WTC11 (cell line): ENCODE measurements at regions not wholly inside any gene's neighbourhood (a gene's known extent, or its start where the extent isn't known, plus 50 kb on each side); places are given as distances from the start of the nearest gene placed in this dataset.

Experiments used
- ATAC-seq: fragments of 200-7000 bp; cut with Tn5 transposase; 2 replicates; pipeline ENCODE4 v1.10.0; 2021; ENCODE audit warnings: mild to moderate bottlenecking, moderate library complexity
- CTCF ChIA-PET: fragments of 300-600 bp; sonication (Branson Sonifier 250); formaldehyde crosslinking; loops from one replicate; lab custom pipeline; 2021; ENCODE audit warnings: antibody characterized with exemption; lab: Charles Lee
- POLR2A ChIA-PET: fragments of 350-600 bp; sonication (Branson Sonifier 250); formaldehyde crosslinking; loops from one replicate; lab custom pipeline; 2021; ENCODE audit warnings: antibody characterized with exemption; lab: Charles Lee
- DNase-seq: peaks from one replicate; pipeline ENCODE4 v3.0.0; 2021; ENCODE audit warnings: low spot score
- H3K27ac Mint-ChIP-seq: 2 replicates; pipeline ENCODE4 v1.8.0; 2021; ENCODE audit warnings: mixed read lengths
- H3K27me3 Mint-ChIP-seq: 2 replicates; pipeline ENCODE4 v1.8.0; 2021; ENCODE audit warnings: low read depth, mild to moderate bottlenecking, moderate library complexity, mixed read lengths
- H3K36me3 Mint-ChIP-seq: 2 replicates; pipeline ENCODE4 v1.8.0; 2021; ENCODE audit warnings: mixed read lengths
- H3K4me1 Mint-ChIP-seq: 2 replicates; pipeline ENCODE4 v1.8.0; 2022; ENCODE audit warnings: mixed read lengths
- H3K4me3 Mint-ChIP-seq: 2 replicates; pipeline ENCODE4 v1.8.0; 2021; ENCODE audit warnings: mild to moderate bottlenecking, moderate library complexity, mixed read lengths
- H3K9me3 Mint-ChIP-seq: 2 replicates; pipeline ENCODE4 v1.8.0; 2021; ENCODE audit warnings: mixed read lengths
- ARID4B ChIP-seq: sonication (generic); formaldehyde crosslinking; IDR thresholded peaks from 2 replicates; pipeline ENCODE4 v1.8.0; 2023; ENCODE audit warnings: missing genetic modification reagents, mild to moderate bottlenecking, borderline replicate concordance
- ATF1 ChIP-seq: sonication (generic); formaldehyde crosslinking; IDR thresholded peaks from 2 replicates; pipeline ENCODE4 v1.8.1; 2023; ENCODE audit warnings: mild to moderate bottlenecking, moderate library complexity, missing genetic modification reagents
- CBFB ChIP-seq: sonication (generic); formaldehyde crosslinking; IDR thresholded peaks from 2 replicates; pipeline ENCODE4 v1.8.1; 2022; ENCODE audit warnings: mild to moderate bottlenecking, low read depth, missing genetic modification reagents
- CREB1 ChIP-seq: sonication (generic); formaldehyde crosslinking; IDR thresholded peaks from 2 replicates; pipeline ENCODE4 v1.8.0; 2023; ENCODE audit warnings: mild to moderate bottlenecking, missing genetic modification reagents
- ETV6 ChIP-seq: sonication (generic); formaldehyde crosslinking; IDR thresholded peaks from 2 replicates; pipeline ENCODE4 v1.8.1; 2022; ENCODE audit warnings: mild to moderate bottlenecking, missing genetic modification reagents
- FOXP1 ChIP-seq: sonication (generic); formaldehyde crosslinking; IDR thresholded peaks from 2 replicates; pipeline ENCODE4 v1.8.0; 2022; ENCODE audit warnings: missing genetic modification reagents, mild to moderate bottlenecking, moderate library complexity, borderline replicate concordance
- HMGA2 ChIP-seq: fragments of 250-450 bp; sonication (Bioruptor Pico); IDR thresholded peaks from 2 replicates; pipeline ENCODE4 v1.4.0; 2021; ENCODE audit warnings: mild to moderate bottlenecking, moderate library complexity
- HMGXB4 ChIP-seq: sonication (generic); formaldehyde crosslinking; IDR thresholded peaks from 2 replicates; pipeline ENCODE4 v1.8.1; 2023; ENCODE audit warnings: mild to moderate bottlenecking, moderate library complexity, missing genetic modification reagents
- NFATC4 ChIP-seq: fragments of 250-450 bp; sonication (Bioruptor Pico); IDR thresholded peaks from 2 replicates; pipeline ENCODE4 v1.9.0; 2021; ENCODE audit warnings: mild to moderate bottlenecking
- NFYB ChIP-seq: sonication (generic); formaldehyde crosslinking; conservative IDR thresholded peaks from 2 replicates; pipeline ENCODE4 v1.8.0; 2022; ENCODE audit warnings: low read depth, missing genetic modification reagents
- PREB ChIP-seq: sonication (generic); formaldehyde crosslinking; IDR thresholded peaks from 2 replicates; pipeline ENCODE4 v1.8.1; 2022; ENCODE audit warnings: mild to moderate bottlenecking, missing genetic modification reagents, moderate library complexity, borderline replicate concordance
- RELA ChIP-seq: sonication (generic); formaldehyde crosslinking; IDR thresholded peaks from 2 replicates; pipeline ENCODE4 v1.8.1; 2022; ENCODE audit warnings: missing genetic modification reagents, mild to moderate bottlenecking, borderline replicate concordance
- TP53 ChIP-seq: sonication (generic); formaldehyde crosslinking; IDR thresholded peaks from 2 replicates; pipeline ENCODE4 v1.8.1; 2023; ENCODE audit warnings: mild to moderate bottlenecking, missing genetic modification reagents
- USF1 ChIP-seq: sonication (generic); formaldehyde crosslinking; IDR thresholded peaks from 2 replicates; pipeline ENCODE4 v1.8.0; 2022; ENCODE audit warnings: mild to moderate bottlenecking, missing genetic modification reagents
- ZNF121 ChIP-seq: sonication (generic); formaldehyde crosslinking; IDR thresholded peaks from 2 replicates; pipeline ENCODE4 v1.8.0; 2023; ENCODE audit warnings: missing genetic modification reagents
- ZNF232 ChIP-seq: sonication (generic); formaldehyde crosslinking; IDR thresholded peaks from 2 replicates; pipeline ENCODE4 v1.8.0; 2022; ENCODE audit warnings: mild to moderate bottlenecking, missing genetic modification reagents
- TF ChIP-seq, protein P1 (sequence below): sonication (generic); formaldehyde crosslinking; IDR thresholded peaks from 2 replicates; pipeline ENCODE4 v1.8.1; 2022; ENCODE audit warnings: low read depth, missing genetic modification reagents, borderline replicate concordance
- TF ChIP-seq, protein P2 (sequence below): fragments of 250-450 bp; sonication (Bioruptor Pico); IDR thresholded peaks from 2 replicates; pipeline ENCODE4 v1.9.0; 2021; ENCODE audit warnings: mild to moderate bottlenecking
- TF ChIP-seq, protein P3 (sequence below): fragments of 250-450 bp; sonication (Bioruptor Pico); conservative IDR thresholded peaks from 2 replicates; pipeline ENCODE4 v1.9.0; 2021; ENCODE audit warnings: mild to moderate bottlenecking
- TF ChIP-seq, protein P4 (sequence below): sonication (generic); formaldehyde crosslinking; IDR thresholded peaks from 2 replicates; pipeline ENCODE4 v1.8.1; 2022; ENCODE audit warnings: low read depth, mild to moderate bottlenecking, moderate library complexity, missing genetic modification reagents, borderline replicate concordance

GRCh38 chr7:25918731-25919130, 233.3 kb upstream of the NFE2L3 start (continued):
- TF ChIP-seq HMGA2 (CRISPR knock-in tag), result no peak
- no peak for TF ChIP-seq CREB1 (CRISPR knock-in tag)
- no peak for TF ChIP-seq ATF1 (CRISPR knock-in tag)
- TF ChIP-seq, protein P1, sequence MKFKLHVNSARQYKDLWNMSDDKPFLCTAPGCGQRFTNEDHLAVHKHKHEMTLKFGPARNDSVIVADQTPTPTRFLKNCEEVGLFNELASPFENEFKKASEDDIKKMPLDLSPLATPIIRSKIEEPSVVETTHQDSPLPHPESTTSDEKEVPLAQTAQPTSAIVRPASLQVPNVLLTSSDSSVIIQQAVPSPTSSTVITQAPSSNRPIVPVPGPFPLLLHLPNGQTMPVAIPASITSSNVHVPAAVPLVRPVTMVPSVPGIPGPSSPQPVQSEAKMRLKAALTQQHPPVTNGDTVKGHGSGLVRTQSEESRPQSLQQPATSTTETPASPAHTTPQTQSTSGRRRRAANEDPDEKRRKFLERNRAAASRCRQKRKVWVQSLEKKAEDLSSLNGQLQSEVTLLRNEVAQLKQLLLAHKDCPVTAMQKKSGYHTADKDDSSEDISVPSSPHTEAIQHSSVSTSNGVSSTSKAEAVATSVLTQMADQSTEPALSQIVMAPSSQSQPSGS, result no peak
- TF ChIP-seq, protein P2, sequence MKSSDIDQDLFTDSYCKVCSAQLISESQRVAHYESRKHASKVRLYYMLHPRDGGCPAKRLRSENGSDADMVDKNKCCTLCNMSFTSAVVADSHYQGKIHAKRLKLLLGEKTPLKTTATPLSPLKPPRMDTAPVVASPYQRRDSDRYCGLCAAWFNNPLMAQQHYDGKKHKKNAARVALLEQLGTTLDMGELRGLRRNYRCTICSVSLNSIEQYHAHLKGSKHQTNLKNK (CRISPR knock-in tag), result no peak
- TF ChIP-seq ZNF121 (CRISPR knock-in tag), result no peak
- no peak for TF ChIP-seq NFYB (CRISPR knock-in tag)
- TF ChIP-seq, protein P3, sequence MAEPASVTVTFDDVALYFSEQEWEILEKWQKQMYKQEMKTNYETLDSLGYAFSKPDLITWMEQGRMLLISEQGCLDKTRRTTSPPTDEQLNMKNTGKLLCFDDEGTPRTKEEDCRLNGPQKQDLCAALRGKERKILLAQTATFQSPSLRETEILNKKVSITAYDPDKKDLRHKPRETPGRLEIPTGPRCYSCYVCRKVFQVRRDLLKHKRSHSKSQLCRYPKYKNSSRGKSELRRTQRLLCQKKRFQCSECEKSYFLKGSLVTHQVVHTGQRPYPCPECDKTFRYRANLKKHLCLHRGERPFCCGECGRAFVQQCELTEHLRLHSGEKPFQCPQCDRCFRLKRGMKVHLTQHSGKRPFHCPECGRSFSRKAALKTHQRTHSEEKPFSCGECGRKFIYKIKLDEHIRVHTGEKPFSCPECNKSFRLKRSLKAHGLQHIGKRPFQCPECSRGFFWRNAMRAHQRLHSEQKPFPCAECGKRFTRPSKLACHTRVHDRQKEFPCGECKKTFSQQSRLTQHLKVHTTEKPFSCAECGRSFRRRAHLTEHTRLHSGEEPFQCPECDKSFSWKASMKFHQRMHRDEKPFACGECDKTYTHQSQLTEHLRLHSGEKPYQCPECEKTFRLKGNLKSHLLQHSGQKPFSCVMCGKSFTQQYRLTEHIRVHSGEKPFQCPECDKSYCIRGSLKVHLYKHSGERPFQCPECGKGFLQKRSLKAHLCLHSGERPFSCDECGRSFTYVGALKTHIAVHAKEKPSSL (CRISPR knock-in tag), result no peak
- no peak for TF ChIP-seq ZNF232 (CRISPR knock-in tag)

- Mint-ChIP-seq H3K9me3 (peaks cover 19% of the 10 kb centered on the region), H3K4me1 (peaks cover 8% of the 10 kb centered on the region), H3K36me3 (no peaks in the 10 kb centered on the region; the same call in 1 of the 2 replicates), H3K27me3 (no peaks in the 10 kb centered on the region), H3K27ac (no peak overlapping the region)
- CTCF ChIA-PET, result no interaction called here
- no peak for DNase-seq
- POLR2A ChIA-PET, result no interaction called here
- no peak for ATAC-seq
- TF ChIP-seq, protein P4, sequence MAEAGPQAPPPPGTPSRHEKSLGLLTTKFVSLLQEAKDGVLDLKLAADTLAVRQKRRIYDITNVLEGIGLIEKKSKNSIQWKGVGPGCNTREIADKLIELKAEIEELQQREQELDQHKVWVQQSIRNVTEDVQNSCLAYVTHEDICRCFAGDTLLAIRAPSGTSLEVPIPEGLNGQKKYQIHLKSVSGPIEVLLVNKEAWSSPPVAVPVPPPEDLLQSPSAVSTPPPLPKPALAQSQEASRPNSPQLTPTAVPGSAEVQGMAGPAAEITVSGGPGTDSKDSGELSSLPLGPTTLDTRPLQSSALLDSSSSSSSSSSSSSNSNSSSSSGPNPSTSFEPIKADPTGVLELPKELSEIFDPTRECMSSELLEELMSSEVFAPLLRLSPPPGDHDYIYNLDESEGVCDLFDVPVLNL (CRISPR knock-in tag), result no peak
- TF ChIP-seq CREB1 (CRISPR knock-in tag) (no peak), NFATC4 (CRISPR knock-in tag) (no peak), ARID4B (CRISPR knock-in tag) (no peak)
- TF ChIP-seq, all 79 proteins: peak for 0
- H3K4me3 Mint-ChIP-seq, result no peak overlapping the region
Measured at GRCh38 chr7:25922296-25922695, 229.7 kb upstream of the NFE2L3 start.

DNA sequence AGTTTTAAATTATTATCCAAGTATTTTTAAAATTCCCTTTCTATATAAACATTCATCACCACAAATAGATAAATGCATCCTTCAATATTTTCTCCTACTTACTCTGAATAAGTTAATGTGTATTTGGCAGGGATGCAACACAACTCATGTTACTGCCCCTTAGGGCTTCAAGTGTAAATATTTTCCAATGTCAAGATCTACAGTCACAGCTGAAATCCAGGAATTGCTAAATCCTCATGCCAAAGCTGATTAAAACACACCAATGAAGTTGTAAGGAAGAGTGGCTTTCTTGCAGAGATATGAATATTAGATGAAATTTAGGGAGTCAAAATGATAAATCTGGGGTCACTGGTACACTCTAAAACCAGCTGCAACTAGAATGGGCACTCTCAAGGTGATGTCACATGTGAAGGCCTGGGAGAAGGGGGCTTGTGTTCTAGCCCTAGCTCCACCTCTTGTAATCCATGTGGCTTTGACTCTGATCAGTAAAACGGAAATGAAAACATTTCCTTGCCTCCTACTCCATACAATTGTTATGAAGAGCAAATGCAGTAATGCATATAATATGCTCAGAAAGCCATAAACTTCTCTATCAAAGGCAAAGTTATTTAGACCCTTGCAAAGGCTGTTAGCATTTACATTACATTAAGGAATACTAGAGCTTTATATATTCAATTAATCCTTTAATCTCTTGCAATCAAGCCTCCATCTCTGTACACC, 228.1 kb upstream of the NFE2L3 start:
- peaks cover 21% of the 10 kb centered on the region for H3K9me3 Mint-ChIP-seq
- DNase-seq (no peak), ATAC-seq (no peak)
- H3K4me3 Mint-ChIP-seq, result no peak overlapping the region
- H3K36me3 Mint-ChIP-seq, result no peaks in the 10 kb centered on the region
- no peak overlapping the region for H3K27ac Mint-ChIP-seq
- ChIA-PET CTCF (no interaction called here), POLR2A (no interaction called here)
- peaks cover 9% of the 10 kb centered on the region for H3K4me1 Mint-ChIP-seq
- H3K27me3 Mint-ChIP-seq, result no peaks in the 10 kb centered on the region
- TF ChIP-seq HMGXB4 (CRISPR knock-in tag) (no peak), CBFB (no peak), USF1 (no peak), FOXP1 (CRISPR knock-in tag) (no peak), RELA (no peak), ETV6 (CRISPR knock-in tag) (no peak), PREB (CRISPR knock-in tag) (no peak), TP53 (CRISPR knock-in tag) (no peak)
